Neural progenitor cell (in vitro differentiated cells): ENCODE measurements at regions not wholly inside any gene's neighbourhood (a gene's known extent, or its start where the extent isn't known, plus 50 kb on each side); places are given as distances from the start of the nearest gene placed in this dataset.

ENCODE experiments used
- EZH2 ChIP-seq: fragments of 200-600 bp; sonication (generic); IDR thresholded peaks from 2 replicates; pipeline ENCODE4 v1.6.1; 2017; ENCODE audit warnings: antibody characterized with exemption, mild to moderate bottlenecking, moderate library complexity
- EZH2phosphoT487 ChIP-seq: fragments of 200-600 bp; sonication (generic); IDR thresholded peaks from 2 replicates; pipeline ENCODE4 v1.6.1; 2017; ENCODE audit warnings: antibody characterized with exemption
- TF ChIP-seq, protein P1 (sequence below): fragments of 200-600 bp; sonication (generic); IDR thresholded peaks from 2 replicates; pipeline ENCODE4 v1.5.1; 2017; ENCODE audit warnings: antibody characterized with exemption, mild to moderate bottlenecking

DNA sequence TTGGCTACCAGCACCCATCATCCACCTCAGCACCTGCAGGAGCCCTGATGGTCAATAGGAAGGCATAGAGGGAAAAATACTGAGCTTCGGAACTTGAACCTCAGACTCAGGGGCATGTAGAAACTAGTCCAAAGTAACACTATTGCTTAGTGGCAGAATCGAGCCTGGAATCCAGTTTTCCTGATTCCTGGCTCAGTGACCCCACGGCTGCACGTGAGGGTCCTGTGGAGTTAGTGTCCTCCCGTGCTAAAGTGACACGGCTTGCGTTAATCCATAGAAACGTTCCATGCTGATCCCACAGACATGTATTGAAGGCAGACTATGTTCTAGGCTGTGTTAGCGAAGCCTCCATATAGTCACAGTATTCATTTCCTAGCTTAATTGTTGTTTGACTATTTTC lies 747.0 kb upstream of the TPTE start:
- TF ChIP-seq, protein P1, sequence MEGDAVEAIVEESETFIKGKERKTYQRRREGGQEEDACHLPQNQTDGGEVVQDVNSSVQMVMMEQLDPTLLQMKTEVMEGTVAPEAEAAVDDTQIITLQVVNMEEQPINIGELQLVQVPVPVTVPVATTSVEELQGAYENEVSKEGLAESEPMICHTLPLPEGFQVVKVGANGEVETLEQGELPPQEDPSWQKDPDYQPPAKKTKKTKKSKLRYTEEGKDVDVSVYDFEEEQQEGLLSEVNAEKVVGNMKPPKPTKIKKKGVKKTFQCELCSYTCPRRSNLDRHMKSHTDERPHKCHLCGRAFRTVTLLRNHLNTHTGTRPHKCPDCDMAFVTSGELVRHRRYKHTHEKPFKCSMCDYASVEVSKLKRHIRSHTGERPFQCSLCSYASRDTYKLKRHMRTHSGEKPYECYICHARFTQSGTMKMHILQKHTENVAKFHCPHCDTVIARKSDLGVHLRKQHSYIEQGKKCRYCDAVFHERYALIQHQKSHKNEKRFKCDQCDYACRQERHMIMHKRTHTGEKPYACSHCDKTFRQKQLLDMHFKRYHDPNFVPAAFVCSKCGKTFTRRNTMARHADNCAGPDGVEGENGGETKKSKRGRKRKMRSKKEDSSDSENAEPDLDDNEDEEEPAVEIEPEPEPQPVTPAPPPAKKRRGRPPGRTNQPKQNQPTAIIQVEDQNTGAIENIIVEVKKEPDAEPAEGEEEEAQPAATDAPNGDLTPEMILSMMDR: no peak
- TF ChIP-seq EZH2phosphoT487: no peak
- TF ChIP-seq EZH2: no peak
